A673 (cell line): ENCODE measurements at regions not wholly inside any gene's neighbourhood (a gene's known extent, or its start where the extent isn't known, plus 50 kb on each side); places are given as distances from the start of the nearest gene placed in this dataset.

Source experiments
- CTCF ChIP-seq: fragments of 300-800, 200-600 bp; sonication (generic); conservative IDR thresholded peaks from 2 replicates; pipeline ENCODE4 v1.5.1; 2017; ENCODE audit warnings: low read depth, mild to moderate bottlenecking, antibody characterized with exemption, low read length, moderate library complexity, mixed read lengths
- EZH2 ChIP-seq: fragments of 200-600 bp; sonication (generic); IDR thresholded peaks from 2 replicates; pipeline ENCODE4 v1.6.1; 2017; ENCODE audit warnings: borderline replicate concordance, low read depth, mild to moderate bottlenecking, mixed read lengths, antibody characterized with exemption, low read length; ENCODE audit not compliant: poor library complexity, severe bottlenecking

DNA sequence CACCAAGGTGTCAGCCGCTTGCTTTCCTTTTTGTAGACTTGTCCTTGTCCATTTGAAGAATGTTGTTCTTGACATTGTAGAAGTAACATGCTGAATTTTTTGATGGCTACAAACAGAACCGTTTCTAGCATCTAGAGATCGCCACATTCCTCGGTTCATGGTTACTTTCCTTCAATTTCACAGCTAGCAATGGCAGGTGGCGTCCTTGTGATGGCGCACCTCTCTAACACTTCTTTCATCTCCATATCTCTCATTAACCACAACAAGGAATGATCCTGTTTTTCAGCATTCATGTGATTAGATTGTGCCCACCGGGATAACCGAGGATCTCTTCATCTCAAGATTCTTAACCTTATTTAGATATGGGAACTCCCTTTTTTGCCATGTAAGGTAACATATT is 2129.8 kb downstream of the NCAM2 start:
- TF ChIP-seq CTCF (no peak), EZH2 (no peak)
